ENCODE measurements at regions not wholly inside any gene's neighbourhood (a gene's known extent, or its start where the extent isn't known, plus 50 kb on each side); places are given as distances from the start of the nearest gene placed in this dataset.

DNA sequence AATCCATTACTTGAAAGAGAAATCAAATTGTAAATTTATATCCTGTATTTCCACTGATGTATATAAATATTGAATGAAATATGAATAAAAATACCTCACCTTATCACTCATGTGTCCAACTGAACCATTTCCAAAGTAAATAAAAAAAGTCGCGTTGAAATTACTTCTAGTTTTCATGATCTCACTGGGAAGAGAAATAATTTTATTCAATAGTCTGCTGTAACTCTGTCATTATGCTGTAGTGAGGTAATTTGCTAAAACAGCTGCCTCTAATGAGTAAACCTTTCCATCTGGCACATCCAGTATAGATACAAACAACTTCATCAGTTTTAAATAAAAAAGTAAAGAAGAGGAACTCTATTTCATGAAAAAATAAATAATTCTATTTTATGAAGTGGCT is 611.5 kb downstream of the ZNF608 start:
- TF ChIP-seq, protein P1, sequence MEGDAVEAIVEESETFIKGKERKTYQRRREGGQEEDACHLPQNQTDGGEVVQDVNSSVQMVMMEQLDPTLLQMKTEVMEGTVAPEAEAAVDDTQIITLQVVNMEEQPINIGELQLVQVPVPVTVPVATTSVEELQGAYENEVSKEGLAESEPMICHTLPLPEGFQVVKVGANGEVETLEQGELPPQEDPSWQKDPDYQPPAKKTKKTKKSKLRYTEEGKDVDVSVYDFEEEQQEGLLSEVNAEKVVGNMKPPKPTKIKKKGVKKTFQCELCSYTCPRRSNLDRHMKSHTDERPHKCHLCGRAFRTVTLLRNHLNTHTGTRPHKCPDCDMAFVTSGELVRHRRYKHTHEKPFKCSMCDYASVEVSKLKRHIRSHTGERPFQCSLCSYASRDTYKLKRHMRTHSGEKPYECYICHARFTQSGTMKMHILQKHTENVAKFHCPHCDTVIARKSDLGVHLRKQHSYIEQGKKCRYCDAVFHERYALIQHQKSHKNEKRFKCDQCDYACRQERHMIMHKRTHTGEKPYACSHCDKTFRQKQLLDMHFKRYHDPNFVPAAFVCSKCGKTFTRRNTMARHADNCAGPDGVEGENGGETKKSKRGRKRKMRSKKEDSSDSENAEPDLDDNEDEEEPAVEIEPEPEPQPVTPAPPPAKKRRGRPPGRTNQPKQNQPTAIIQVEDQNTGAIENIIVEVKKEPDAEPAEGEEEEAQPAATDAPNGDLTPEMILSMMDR (IDR thresholded peaks at IDR 0.05; ENCODE audit: extremely low read depth in 1 of 2, insufficient read depth in 1 of 2, low read depth in 1 of 2, low read length in 2 of 2), result no peak
- no peak for TF ChIP-seq EZH2 (IDR thresholded peaks at IDR 0.05; ENCODE audit: borderline replicate concordance, low read depth, low read length, severe bottlenecking)
- TF ChIP-seq GATA2 (IDR thresholded peaks at IDR 0.05; ENCODE audit: insufficient read depth, insufficient read length, low read depth, low read length), result no peak
- TF ChIP-seq POLR2AphosphoS5 (IDR thresholded peaks at IDR 0.05; ENCODE audit: insufficient read depth, low read depth, low read length), result no peak
- no peak for TF ChIP-seq POLR2A (IDR thresholded peaks at IDR 0.05; ENCODE audit: low read depth, low read length)
- no peak for TF ChIP-seq MYC (IDR thresholded peaks at IDR 0.05; ENCODE audit: low read depth, low read length)
- TF ChIP-seq, protein P2, sequence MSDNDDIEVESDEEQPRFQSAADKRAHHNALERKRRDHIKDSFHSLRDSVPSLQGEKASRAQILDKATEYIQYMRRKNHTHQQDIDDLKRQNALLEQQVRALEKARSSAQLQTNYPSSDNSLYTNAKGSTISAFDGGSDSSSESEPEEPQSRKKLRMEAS (IDR thresholded peaks at IDR 0.05; ENCODE audit: insufficient read depth, insufficient read length), result no peak

Data from endothelial cell of umbilical vein (primary cell).